Thyroid gland (tissue), 4 donors: ENCODE measurements at regions not wholly inside any gene's neighbourhood (a gene's known extent, or its start where the extent isn't known, plus 50 kb on each side); places are given as distances from the start of the nearest gene placed in this dataset.

Source experiments
- POLR2A ChIP-seq, 2 donors: fragments of 450-650 bp; IDR thresholded peaks; one replicate each; pipeline ENCODE4 v1.6.1; 2017; ENCODE audit warnings: antibody characterized with exemption in 2 of 2, mild to moderate bottlenecking in 2 of 2, moderate library complexity in 1 of 2
- TF ChIP-seq, protein P1 (sequence below), 6 experiments: fragments of 200-600 bp in 3 of 6; fragments of 450-650 bp in 3 of 6; sonication (generic) in 3 of 6; IDR thresholded peaks; one replicate each; pipeline ENCODE4 v1.5.1; 2016 to 2019; ENCODE audit warnings: antibody characterized with exemption in 6 of 6, mild to moderate bottlenecking in 2 of 6, inconsistent platforms in 1 of 6, moderate library complexity in 1 of 6

DNA sequence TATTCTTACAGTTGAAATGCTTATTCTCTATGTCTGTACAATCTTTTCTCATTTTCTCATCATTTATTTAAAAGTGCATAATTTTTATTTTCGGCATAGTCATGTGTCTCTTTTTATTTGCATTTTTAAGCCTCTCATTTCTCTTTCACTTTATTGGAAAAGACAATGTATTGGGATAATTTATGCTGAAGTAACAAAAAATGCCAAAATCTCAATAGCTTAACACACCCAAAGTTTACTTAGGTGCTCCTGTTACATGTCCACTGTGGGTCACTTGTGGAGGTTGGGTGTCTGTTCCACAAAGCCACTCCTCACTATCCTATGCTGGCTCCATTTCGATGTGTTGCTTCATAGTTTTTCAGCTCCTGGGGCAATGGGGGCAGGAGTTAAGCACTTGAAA, 638.7 kb downstream of the CD109 start:
- TF ChIP-seq, protein P1, sequence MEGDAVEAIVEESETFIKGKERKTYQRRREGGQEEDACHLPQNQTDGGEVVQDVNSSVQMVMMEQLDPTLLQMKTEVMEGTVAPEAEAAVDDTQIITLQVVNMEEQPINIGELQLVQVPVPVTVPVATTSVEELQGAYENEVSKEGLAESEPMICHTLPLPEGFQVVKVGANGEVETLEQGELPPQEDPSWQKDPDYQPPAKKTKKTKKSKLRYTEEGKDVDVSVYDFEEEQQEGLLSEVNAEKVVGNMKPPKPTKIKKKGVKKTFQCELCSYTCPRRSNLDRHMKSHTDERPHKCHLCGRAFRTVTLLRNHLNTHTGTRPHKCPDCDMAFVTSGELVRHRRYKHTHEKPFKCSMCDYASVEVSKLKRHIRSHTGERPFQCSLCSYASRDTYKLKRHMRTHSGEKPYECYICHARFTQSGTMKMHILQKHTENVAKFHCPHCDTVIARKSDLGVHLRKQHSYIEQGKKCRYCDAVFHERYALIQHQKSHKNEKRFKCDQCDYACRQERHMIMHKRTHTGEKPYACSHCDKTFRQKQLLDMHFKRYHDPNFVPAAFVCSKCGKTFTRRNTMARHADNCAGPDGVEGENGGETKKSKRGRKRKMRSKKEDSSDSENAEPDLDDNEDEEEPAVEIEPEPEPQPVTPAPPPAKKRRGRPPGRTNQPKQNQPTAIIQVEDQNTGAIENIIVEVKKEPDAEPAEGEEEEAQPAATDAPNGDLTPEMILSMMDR (IDR thresholded peaks at IDR 0.05) = no peak
- no peak for TF ChIP-seq POLR2A (IDR thresholded peaks at IDR 0.05)
